Middle frontal gyrus (tissue), 1 donor: ENCODE measurements at regions not wholly inside any gene's neighbourhood (a gene's known extent, or its start where the extent isn't known, plus 50 kb on each side); places are given as distances from the start of the nearest gene placed in this dataset.

Experiments used
- DNase-seq: peaks from one replicate; pipeline ENCODE4 v3.0.0-alpha.2; 2015; ENCODE audit warnings: low spot score; ENCODE audit errors: extremely low spot score

DNA sequence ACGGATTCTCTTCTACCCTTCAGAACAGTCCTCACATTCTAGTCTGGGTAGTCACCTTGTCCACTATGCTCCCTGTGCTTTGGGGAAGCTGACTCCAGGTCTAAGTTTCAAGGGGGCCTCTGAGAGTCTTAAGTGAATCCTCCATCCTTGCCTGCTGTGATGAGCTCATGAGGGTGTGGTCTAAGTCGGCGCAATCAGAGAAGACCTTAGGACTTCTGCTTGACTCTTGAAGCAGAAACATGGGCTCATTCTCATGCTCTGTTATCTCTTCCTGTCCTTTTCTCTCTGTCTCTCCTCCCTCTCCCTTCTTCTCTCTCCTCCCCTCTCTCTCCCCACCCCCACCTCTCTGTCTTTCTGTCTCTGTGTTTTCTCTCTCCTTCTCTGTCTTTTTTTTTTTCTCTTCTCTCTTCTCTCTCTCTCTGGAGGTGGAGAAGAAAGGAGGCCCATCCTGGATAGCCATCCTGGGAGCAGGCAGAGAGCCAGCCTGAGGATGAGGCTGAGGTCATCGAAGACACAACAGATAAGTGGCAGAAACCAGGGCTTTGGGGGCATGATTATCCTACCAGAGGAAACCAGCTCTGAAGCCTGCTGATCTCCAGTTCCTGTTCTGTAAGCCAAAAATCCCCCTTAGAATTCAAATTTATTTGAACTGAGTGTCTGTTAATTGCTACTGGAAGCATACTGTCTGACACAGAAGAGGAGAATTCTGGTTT is 245.6 kb downstream of the SIPA1L2 start:
- DNase-seq: no peak

DNA sequence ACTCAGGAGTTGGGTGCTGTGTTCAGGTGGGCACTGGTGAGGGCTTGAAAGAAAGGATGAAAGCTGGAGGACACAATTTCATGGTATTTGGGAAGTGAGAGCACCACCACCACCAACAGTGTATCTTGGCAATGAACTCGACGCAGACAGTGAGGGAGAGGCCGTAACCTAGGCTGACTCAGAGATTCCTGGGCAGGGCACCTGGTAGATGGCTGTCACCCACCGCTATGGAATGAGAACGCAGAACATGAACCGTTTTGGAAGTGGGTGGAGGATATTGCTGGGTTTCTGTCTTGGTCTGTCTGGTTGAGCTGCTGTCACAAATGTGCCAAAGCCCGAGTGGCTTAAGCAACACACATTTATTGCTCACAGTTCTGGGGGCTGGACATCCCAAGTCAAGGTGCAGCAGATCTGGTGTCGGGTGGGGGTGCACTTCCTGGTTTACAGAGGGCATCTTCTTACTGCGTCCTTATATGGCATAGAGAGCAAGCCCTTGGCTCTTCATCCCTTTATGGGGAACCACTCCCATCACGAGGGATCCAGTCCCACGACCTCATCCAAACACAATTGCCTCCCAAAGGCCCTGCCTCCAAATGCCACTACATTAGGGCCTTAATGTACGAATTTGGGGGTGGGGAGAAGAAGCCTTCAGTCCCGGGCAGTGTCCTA is 246.3 kb downstream of the SIPA1L2 start:
- DNase-seq: no peak

DNA sequence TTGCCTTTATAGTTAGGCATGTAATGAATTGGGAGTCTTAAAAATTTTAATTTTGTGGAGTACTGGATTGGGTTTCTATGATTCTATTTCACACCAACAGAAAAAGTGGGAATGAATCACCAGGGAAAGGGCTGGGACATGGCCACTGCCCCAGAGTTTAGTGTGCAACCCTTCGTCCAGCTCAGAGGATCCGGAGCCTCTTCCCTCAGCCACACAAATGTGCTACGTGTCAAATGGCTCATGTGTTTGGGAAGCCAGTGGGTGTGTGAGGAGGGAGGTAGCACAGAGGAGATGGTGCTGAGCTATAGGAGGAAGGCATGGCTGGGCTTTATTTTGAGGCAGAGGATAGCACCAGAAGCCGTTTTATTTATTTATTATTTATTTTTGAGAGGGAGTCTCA is 247.3 kb downstream of the SIPA1L2 start:
- no peak for DNase-seq

DNA sequence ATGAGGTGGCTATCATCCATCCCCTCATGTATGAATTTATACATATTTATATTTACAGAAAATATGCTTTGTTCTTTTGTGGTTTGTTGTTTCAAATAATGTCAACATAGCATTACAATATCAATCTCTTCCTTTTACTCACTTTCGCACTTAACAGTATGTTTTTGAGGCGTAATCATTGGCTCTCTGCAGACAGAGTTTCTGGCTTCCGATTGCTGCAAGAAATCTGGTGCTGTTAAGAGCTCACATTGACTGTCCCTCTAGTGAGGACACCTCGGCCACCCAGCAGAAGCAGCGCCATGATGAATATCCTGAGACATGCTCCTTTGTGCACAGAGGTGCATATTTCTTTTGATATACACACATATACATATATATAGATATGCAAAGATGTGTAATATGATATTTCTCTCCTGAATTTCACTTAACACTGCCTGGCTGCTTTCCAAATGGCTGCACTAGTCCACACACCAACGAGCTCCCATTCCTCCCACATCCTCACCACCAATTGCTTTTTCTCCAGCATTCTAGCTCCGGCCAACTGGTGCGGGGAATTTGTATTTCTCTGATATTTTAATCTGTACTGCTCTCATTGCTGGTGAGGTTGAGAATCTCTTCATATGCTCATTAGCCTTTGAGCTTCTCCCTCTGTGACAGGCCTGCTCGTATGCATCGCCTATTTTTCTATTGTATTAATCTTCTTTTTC is 248.4 kb downstream of the SIPA1L2 start:
- DNase-seq: no peak

DNA sequence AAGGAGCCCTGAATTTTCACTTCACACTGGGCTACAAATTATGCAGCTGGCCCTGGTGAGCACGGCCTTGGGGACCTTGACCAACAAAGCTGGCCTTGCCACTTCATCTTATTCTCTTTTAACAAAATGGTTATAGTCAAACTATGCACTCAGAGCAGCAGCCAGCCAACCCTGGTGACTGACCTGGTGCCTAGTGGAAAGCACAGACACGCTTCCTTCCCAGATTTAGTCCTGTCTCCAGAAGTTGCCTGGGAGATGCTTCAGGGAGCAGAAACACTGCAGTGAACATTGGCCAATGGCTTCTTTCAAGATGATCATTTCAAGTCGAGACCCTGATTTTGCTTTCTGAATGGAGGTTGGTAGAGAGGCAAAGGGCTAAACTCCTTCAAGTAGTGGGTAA is 249.3 kb downstream of the SIPA1L2 start:
- DNase-seq: no peak

DNA sequence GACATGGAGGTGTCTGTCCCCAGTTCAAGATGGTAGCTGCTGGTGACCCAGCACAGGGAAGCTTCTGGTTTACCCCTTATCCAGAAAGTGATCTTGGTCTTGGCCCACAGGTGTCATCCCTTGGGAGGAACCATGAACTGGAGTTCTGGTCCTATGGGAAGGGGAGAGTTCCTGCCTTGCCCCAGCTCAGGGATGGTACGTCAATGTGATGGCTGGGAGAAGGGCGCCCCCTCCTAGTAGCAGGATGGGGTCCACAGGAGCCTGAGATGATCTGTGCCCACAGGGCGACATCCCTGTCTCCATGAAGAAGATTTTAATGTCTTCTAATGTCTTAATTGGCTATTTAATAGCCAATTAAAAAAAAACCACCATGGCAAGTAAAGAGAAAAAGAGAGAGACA is 249.8 kb downstream of the SIPA1L2 start:
- DNase-seq: no peak

DNA sequence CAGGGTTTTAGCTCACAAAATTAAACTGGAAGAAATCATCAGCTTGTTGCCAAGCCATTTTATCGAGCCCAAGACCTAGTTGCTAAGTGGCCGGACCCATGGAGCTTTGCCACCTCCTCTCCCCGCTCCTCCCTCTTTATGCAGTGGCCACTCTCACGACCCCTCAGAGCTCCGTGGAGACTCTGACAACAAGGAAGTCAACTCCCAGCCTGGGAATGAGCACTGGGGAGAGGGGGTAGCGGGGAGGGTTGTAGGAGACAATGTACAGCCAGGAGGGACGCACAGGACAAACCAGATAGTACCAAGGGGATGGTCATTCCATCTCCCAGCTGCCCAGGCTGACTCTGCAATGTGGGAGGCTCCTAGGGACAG is 250.9 kb downstream of the SIPA1L2 start:
- DNase-seq: no peak

DNA sequence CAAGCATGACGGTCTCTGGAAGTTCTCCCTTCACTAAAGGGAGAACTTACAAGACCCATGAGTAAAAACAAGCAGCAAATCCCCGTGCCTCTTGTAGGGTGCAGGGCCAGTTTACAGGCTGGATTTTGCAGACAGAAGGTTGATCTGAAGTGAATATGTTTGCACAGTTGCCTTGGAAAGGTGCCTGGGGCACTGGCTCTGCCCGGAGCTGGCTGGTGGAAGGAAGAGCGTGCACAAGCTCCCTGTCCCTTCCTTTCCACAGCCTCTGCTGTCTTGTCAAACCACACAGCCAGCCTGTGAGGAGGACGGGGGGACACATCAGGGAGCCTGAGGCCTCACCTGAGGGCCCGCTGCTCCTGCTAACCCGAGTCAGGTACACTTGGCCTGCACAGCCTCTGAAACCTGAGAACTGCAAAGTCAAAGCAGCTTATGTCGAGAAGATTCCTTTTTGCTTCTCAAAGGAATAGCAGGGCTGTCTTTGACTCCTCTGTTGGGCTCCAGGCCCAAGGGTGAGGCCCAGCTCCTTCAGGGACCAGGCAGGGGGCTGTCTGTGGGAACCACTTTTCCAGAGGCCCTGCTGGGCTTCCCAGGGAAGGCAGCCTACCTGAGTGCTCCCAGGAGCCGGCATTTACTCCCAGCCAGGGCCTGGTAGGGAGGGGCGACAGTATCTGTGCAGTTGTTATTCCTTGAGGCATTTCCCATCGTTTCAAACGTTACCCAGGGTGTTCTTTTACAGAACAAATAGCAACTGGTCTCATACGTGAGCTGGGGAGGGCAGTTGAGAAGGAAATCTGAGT is 251.5 kb downstream of the SIPA1L2 start:
- DNase-seq: no peak

DNA sequence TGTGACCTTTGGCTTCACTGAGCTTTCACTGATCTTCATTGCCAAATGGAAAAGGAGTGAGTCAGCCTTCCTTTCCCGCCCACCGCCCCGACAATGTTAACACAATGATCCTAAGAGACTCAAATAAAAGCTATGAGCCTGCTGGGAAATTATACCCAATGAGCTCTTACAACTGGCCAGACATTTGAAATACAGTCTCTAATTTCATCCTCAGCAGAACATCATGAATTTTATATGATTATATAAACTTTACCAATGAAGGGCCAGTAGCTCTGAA is 252.5 kb downstream of the SIPA1L2 start:
- no peak for DNase-seq

DNA sequence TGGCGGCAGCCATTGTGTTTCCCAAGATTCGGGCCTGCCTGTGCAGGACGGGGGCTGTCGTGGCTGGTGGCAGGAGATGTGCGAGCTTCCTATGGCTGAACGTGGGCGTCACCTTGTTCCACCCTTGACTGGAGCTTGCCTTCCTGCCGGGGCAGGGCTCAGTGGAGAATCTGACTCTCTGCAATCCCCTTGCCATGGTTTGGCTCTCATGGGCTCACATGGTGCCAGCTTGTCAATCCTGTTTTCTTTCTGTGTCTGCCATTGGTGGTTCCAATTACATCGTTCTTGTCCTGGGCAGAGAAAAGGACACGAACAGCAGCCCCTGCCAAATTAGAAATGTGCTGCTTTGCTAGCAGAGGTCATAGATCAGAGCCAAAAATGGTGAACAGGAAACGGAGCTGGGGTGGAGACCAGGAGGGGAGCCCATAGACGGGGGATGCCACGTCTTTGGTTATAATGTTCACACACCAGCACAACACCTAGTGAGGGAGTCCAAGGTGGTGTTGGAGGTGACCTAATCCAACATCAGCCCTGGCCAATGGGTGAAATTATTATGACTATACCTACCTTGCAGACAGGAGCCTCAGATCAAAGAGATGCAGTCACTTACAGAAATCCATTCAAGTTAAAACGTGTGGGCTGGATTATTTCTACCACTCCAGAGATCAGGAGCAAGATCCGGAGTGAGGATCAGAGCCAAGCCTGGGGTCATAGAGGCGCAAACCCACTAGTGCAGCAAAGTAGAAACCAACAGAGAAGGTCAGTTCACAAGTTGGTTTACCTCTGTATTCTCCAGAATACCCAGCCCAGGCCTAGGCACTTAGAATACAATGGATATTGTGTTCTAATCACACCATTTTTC is 253.1 kb downstream of the SIPA1L2 start:
- DNase-seq: no peak

DNA sequence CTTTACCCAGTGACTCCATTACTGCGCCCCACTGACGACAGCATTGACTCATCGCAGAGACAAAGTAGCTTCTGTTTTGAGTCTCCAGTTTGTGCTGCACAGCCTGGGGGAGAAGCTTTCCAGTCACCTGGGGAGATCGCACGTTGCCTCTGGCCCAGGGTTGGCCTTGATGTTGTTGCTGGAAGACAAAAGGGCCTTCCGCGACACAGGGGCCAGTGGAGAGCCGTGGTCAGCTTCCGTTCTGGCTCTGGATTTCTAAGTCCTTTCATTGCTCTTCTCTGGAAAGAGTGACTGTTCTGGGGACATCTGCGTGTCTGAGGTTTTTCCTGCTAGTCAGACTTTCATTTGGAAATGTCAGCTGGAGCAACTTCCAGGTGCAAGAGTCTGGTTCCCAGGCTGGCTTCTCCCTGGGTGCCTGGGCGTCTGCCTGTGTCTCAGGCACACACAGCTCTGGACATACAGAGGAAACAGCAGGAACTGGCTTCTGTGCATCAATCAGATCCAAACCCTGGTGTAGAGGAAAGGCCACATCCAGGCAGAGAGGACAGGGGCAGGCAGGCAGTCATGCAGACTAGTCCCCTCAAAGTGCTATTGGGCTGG is 257.0 kb downstream of the SIPA1L2 start:
- no peak for DNase-seq

DNA sequence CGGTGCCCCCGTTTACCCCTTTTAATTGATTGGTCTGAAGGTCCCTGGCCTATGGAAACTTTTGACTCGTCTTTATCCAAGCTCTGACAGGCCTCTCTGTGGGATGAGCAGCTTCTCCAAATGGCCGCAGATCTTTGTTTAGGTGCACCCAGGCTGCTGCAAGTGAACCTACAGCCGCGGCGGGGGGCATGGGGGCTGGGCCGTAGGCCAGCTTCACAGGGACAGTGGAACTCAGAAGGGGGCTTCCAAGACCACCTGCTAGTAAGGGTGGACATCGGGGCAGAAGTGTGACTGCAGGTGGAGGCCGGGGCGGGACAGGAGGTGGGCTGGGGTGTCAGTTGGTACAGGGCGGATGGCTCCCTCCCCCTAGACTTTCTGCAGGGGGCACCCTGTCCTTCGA is 257.5 kb downstream of the SIPA1L2 start:
- no peak for DNase-seq

DNA sequence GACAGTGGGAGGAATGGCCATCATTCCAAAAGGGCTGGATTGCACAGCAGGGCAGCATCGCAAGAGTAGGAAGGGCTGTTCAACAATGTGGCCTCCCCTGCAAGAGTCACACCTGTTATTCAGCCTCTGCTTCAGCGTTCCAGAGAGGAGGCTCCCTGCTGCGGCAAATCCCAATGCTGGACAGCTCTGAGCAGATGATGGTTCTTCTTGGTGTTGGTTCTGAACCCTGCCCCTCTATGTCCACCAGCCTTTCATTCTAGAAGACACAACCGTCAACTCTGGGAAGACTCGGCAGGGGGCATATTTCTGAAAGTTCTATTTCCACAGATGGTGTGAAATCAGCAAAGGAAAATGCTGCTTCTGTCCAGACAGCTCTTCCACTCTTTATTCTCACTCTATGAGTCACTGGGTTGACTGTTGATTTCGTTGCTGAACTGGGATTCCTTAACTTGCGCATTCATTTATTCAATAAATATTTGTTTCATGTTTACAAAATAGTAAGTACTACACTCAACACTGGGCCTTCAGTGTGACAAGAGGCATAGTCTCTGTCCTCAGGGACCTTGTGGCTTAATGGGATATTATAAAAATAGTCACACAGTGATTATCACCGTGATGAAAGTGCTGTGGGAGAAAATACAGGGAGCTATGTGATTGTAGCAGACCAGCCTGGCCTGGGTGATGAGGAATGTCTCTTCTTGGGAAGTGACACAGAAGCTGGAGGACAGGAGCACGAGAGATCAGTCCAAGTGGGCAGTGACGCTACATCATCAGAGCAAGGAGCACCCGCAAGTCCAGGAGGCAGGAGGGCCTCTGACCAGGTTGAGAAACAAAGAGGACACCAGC is 260.3 kb downstream of the SIPA1L2 start:
- no peak for DNase-seq

DNA sequence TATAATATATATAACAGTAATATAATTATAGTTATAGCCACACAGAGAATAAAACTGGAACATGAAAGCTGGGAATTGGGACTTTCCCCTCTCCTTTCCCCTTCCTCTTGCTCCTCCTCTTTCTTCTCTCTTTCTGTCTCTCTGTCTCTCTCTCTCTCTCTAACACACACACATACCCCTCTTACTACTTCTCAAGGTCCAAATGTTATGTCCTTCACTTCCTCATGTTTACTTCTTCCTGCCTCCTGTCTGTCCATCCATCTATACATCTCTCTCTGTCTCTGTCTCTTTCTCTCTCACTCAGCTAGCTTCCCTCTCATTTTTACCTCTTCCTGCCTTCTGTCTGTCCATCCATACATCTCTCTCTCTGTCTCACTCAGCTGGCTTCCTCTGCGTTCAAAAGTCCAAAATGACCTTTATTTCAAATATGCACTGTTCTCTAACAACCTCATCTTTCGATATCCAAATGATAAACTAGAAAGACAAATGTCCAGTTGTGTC is 261.1 kb downstream of the SIPA1L2 start:
- DNase-seq: no peak

DNA sequence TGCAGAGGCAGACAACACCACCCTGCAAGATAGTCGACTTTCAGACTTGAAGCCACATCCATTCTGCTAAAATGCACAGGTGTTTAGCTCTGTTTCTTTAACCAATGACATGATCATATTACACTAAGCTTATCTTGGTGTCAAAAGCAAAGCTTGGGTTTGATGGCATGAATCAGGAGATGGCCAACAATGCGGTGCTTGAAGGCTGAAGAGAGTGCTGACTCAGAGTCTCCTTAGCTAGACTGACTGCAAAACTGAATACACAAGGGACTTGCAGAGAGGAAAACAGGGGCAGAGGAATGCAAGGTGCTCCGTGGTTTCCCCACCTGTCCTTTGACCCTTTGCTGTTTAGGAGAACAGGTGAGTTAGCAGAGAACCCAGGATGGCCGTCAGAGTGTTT is 262.6 kb downstream of the SIPA1L2 start:
- no peak for DNase-seq

DNA sequence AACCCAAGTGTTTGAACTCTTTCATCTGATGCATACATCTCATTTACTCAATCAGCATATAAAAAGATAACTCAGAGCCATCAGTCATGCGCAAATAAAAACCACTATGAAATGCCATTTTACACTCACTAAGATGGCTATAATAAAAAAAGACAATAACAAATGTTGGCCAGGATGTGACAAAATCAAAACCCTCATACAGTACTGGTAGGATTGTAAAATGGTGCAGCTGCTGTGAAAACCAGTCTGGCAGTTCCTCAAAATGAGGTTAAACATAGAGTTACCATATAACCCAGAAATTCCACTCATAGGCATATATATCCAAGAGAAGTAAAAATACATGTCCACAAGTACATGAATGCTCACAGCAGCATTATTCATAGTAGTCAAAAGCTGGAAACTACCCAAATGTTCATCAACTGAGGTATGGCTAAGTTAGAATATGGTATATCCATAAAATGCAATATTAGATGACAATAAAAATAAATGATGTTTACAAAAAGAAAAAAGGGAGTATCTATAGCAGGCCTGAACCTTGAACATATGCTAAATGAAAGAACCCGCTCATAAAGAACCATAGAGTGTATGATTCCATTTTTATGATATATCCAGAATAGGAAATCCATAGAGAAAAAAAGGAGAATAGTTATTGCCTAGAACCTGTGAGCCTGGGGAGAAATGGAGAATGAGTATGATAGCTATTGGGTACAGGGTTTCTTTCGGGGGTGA is 265.1 kb downstream of the SIPA1L2 start:
- DNase-seq: no peak

DNA sequence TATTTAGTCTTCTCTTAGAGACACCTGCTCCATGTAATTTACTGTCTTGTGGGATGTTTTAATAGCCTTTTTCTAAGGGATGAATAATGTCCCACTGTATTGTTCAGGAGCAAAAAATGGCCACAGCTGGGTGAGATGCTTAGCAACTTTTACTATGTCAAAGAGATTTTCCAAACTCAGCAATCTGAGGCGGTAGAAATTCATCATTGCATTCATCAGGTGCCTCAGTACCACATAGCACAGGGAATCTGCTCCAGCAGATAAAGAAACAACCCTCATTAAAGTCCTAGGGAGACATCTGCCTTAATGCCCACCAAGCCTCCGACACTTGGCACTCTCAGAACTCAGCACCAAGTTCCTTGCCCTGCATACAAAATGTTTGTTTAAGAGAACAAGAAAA is 266.9 kb downstream of the SIPA1L2 start:
- no peak for DNase-seq

DNA sequence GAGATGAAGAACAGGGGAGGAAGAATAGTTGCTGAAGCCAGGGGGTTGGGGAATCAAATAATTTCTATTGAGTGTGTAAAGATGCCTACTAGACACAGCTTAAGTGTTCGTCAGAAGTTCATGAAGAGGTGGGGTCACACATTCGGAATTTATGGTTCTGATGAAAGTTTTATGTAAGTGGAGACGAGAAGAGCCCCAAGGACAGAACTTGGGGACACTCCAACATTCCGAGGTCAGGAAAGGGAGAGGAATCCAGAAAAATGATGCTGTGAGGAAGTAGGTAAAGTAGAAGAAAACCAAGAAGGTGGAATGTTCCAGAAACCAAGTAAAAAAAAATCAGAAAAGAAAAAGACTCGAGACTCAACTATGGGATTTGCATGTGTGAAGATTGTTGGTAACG is 272.5 kb downstream of the SIPA1L2 start:
- DNase-seq: no peak
